ENCODE measurements at regions not wholly inside any gene's neighbourhood (a gene's known extent, or its start where the extent isn't known, plus 50 kb on each side); places are given as distances from the start of the nearest gene placed in this dataset.

DNA sequence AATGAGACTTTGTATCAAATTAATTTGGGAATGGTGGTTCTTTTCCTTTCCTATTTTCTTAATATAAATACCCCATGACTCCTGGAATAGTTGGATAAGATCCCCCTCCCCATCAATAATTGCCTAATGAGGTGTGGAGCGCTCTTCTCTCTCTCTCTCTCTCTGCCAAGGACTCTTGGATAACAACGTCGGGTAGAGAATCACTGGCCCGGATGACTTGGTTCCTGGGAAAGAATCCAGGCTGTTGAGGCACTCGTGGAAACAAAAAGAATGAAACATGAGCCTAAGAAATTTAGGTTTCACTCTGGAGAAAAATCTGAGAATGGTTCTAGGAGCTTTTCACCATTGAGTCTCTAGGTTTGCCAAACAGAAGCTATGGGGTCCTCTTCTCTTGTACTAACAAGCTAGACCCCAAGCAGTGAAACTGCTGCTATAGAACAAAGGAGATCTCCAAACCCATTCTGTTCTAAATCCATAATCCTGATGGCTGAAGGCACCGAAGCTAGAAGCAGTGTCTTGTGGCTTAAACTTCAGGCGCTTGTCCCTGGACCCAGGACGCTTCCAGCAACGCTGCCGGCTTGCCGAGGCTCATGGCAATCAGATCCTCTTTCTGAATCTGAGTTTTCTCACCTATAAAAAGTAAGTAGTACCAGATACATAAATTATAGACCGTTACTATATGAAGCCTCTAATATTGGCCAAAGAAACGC, 241.6 kb upstream of the BTBD3 start:
- H2BK5ac ChIP-seq (ENCODE audit: low read depth, low read length): no peak overlapping the region
- H3K4ac ChIP-seq (replicated peaks; ENCODE audit: insufficient read length, low read depth, low read length): no peak overlapping the region
- ChIA-PET POLR2A (ENCODE audit: partially characterized antibody) (no interaction called here), CTCF (ENCODE audit: partially characterized antibody) (interaction anchor here (0.7 to 2.6 kb wide), 21 partner anchors 10 to 1025 kb away, joined by 3 to 8 read pairs (median 3); partner anchors contain the start of gene BTBD3)
- H3K56ac ChIP-seq (replicated peaks; ENCODE audit: insufficient read length, low read depth, low read length): no peak overlapping the region
- H2BK120ac ChIP-seq (replicated peaks; ENCODE audit: low read depth, low read length): no peak overlapping the region
- no peak overlapping the region for H3K27ac ChIP-seq (ENCODE audit: low read depth, low read length)
- peak overlapping the region; percentile 43; the same call in 1 of the 2 replicates for H2AFZ ChIP-seq (ENCODE audit: low read length)
- no peak overlapping the region for H3K9ac ChIP-seq (replicated peaks in 1 of 4; ENCODE audit: extremely low read depth in 1 of 4, low read depth in 3 of 4, low read length in 3 of 4)
- no peak overlapping the region for H2BK15ac ChIP-seq (ENCODE audit: low read length)
- H3K79me2 ChIP-seq (ENCODE audit: control insufficient read depth in 1 of 2, insufficient read depth in 2 of 2, low read length in 2 of 2): no peaks in the 10 kb centered on the region
- no peak overlapping the region for H4K5ac ChIP-seq (ENCODE audit: insufficient read length, low read depth, low read length)
- no peaks in the 10 kb centered on the region for H3K23me2 ChIP-seq (ENCODE audit: low read depth, low read length)
- H4K8ac ChIP-seq (ENCODE audit: extremely low read depth, insufficient read depth, low read length): no peak overlapping the region
- no peak overlapping the region for H3K4me2 ChIP-seq (ENCODE audit: insufficient read depth in 1 of 2, low read depth in 2 of 2, low read length in 2 of 2)
- no peaks in the 10 kb centered on the region for H3K9me3 ChIP-seq (ENCODE audit: insufficient read depth in 2 of 2, low read depth in 1 of 2, low read length in 1 of 2)
- H3K14ac ChIP-seq (ENCODE audit: insufficient read length): no peak overlapping the region
- DNase-seq (ENCODE audit: low read depth in 1 of 2, low spot score in 2 of 2) (no peak), FAIRE-seq (no peak)
- no peak overlapping the region for H3K18ac ChIP-seq (ENCODE audit: extremely low read depth, low read length)
- no peak overlapping the region for H3K23ac ChIP-seq (ENCODE audit: insufficient read length)
- WGBS, 2 experiments (ENCODE audit: extremely low coverage in 1 of 2, insufficient coverage in 1 of 2, insufficient read length in 1 of 2, insufficient replicate concordance in 2 of 2, low coverage in 1 of 2, low lambda C conversion rate in 2 of 2, missing lambda C conversion rate in 1 of 2): 69% methylated on average over 13 of the region's 13 CpGs; no CpG with 5 or more reads in 1 of the 2 experiments
- H3K27me3 ChIP-seq (replicated peaks in 1 of 4; ENCODE audit: control insufficient read depth in 3 of 4, extremely low read depth in 1 of 4, insufficient read depth in 3 of 4, low read length in 3 of 4): no peaks in the 10 kb centered on the region
- H3K36me3 ChIP-seq (ENCODE audit: control insufficient read depth in 2 of 4, insufficient read depth in 4 of 4, low read length in 3 of 4): no peaks in the 10 kb centered on the region
- no peak overlapping the region for H2BK20ac ChIP-seq (ENCODE audit: low read length)
- H2AK5ac ChIP-seq (ENCODE audit: low read depth, low read length): no peak overlapping the region
- H3K4me3 ChIP-seq (ENCODE audit: extremely low read depth in 1 of 4, insufficient read depth in 2 of 4, low read depth in 3 of 4, low read length in 4 of 4): no peak overlapping the region
- no peaks in the 10 kb centered on the region for H4K20me1 ChIP-seq (replicated peaks in 1 of 2; ENCODE audit: control insufficient read depth in 1 of 2, insufficient read depth in 2 of 2, low read length in 2 of 2)
- no peaks in the 10 kb centered on the region for H3K79me1 ChIP-seq (ENCODE audit: low read depth, low read length)
- H4K91ac ChIP-seq (replicated peaks; ENCODE audit: insufficient read length, low read length): no peak overlapping the region
- no peak overlapping the region for H2BK12ac ChIP-seq (ENCODE audit: low read depth, low read length)
- no peaks in the 10 kb centered on the region; a peak in 1 of 7 replicates for H3K4me1 ChIP-seq (replicated peaks in 1 of 4; ENCODE audit: control insufficient read depth in 3 of 4, insufficient read depth in 4 of 4, low read length in 3 of 4)
- TF ChIP-seq, protein P1, sequence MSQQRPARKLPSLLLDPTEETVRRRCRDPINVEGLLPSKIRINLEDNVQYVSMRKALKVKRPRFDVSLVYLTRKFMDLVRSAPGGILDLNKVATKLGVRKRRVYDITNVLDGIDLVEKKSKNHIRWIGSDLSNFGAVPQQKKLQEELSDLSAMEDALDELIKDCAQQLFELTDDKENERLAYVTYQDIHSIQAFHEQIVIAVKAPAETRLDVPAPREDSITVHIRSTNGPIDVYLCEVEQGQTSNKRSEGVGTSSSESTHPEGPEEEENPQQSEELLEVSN (IDR thresholded peaks at IDR 0.05): no peak
- no peak for TF ChIP-seq TEAD4 (IDR thresholded peaks at IDR 0.05; ENCODE audit: low read depth, low read length)
- no peak for TF ChIP-seq EGR1 (IDR thresholded peaks at IDR 0.05; ENCODE audit: borderline replicate concordance, low read depth, low read length)
- no peak for TF ChIP-seq BACH1 (IDR thresholded peaks at IDR 0.05; ENCODE audit: low read length)
- TF ChIP-seq, protein P2, sequence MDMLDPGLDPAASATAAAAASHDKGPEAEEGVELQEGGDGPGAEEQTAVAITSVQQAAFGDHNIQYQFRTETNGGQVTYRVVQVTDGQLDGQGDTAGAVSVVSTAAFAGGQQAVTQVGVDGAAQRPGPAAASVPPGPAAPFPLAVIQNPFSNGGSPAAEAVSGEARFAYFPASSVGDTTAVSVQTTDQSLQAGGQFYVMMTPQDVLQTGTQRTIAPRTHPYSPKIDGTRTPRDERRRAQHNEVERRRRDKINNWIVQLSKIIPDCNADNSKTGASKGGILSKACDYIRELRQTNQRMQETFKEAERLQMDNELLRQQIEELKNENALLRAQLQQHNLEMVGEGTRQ (IDR thresholded peaks at IDR 0.05; ENCODE audit: low read length): no peak
- TF ChIP-seq RNF2 (IDR thresholded peaks at IDR 0.05; ENCODE audit: borderline replicate concordance, low read depth, low read length, missing control alignments, poor library complexity, severe bottlenecking): no peak
- TF ChIP-seq CEBPB (IDR thresholded peaks at IDR 0.05; ENCODE audit: low read depth, low read length): no peak

All from H1 (cell line).